ENCODE measurements at regions not wholly inside any gene's neighbourhood (a gene's known extent, or its start where the extent isn't known, plus 50 kb on each side); places are given as distances from the start of the nearest gene placed in this dataset.

DNA sequence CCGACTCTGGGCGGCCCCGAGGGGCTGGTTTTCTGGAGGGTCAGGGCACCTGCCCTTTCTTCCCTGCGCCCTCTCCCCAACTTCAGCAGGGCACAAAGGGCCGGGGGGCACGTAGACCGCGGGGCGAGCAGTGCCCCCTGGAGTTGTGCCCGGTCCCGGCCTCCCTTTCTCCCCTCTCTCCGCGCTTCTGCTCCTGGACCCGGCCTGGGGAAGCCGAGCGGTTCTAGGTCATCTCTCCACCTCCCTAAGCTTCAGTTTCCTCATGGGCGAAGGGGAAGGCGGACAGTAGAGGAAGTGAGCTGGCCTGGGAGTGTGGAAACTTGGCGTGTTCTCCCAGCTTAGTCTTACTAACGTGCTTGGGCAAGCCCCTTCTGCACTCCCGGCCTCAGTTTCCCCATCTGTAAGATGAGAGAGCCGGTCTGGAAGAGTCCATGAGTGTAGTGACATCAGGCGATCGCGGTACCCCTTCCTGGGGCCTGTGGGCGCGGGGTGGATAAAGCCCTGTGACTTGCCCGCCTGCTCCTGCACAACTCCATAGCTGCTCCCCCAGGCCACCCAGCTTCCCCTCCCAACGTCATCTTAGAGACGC lies 158.6 kb upstream of the PARP11 start:
- ATAC-seq (ENCODE audit: poor library complexity) (no peak), DNase-seq (peak in 2 of 14 experiments; percentile 52 to 62)
- POLR2A ChIA-PET: interaction anchor here (0.7 to 2.4 kb wide), 7 partner anchors 69 to 245 kb away, joined by 3 to 9 read pairs (median 7); no protein-coding TSS in a partner anchor
- peaks cover 40% of the 10 kb centered on the region for H3K4me1 Mint-ChIP-seq (ENCODE audit: low read depth)
- no peaks in the 10 kb centered on the region for H3K36me3 Mint-ChIP-seq (ENCODE audit: low read depth)
- CTCF ChIA-PET: interaction anchor here (1.3 to 1.5 kb wide), 2 partner anchors 146 to 245 kb away, joined by 4 read pairs; no protein-coding TSS in a partner anchor
- H3K27ac Mint-ChIP-seq: peak overlapping the region; percentile 19
- Histone ChIP-seq H3K36me3 (ENCODE audit: insufficient read depth, low read length) (no peaks in the 10 kb centered on the region), H3K4me1 (ENCODE audit: insufficient read depth, low read length) (peaks cover 34% of the 10 kb centered on the region), H3K27me3 (ENCODE audit: control insufficient read depth in 1 of 2, insufficient read depth in 2 of 2, low read length in 2 of 2) (no peaks in the 10 kb centered on the region), H3K27ac (ENCODE audit: low read depth in 1 of 2, low read length in 2 of 2) (no peak overlapping the region), H3K4me3 (ENCODE audit: low read length) (peak overlapping the region; percentile 60), H3K9me3 (ENCODE audit: control insufficient read depth in 1 of 2, insufficient read depth in 1 of 2, low read length in 2 of 2) (no peaks in the 10 kb centered on the region)
- H3K9me3 Mint-ChIP-seq: no peaks in the 10 kb centered on the region
- peak overlapping the region; percentile 54 for H3K4me3 Mint-ChIP-seq
- H3K27me3 Mint-ChIP-seq: no peaks in the 10 kb centered on the region
- TF ChIP-seq, protein P1, sequence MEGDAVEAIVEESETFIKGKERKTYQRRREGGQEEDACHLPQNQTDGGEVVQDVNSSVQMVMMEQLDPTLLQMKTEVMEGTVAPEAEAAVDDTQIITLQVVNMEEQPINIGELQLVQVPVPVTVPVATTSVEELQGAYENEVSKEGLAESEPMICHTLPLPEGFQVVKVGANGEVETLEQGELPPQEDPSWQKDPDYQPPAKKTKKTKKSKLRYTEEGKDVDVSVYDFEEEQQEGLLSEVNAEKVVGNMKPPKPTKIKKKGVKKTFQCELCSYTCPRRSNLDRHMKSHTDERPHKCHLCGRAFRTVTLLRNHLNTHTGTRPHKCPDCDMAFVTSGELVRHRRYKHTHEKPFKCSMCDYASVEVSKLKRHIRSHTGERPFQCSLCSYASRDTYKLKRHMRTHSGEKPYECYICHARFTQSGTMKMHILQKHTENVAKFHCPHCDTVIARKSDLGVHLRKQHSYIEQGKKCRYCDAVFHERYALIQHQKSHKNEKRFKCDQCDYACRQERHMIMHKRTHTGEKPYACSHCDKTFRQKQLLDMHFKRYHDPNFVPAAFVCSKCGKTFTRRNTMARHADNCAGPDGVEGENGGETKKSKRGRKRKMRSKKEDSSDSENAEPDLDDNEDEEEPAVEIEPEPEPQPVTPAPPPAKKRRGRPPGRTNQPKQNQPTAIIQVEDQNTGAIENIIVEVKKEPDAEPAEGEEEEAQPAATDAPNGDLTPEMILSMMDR (IDR thresholded peaks at IDR 0.05): no peak
- intact Hi-C loops (cut with DNase I, micrococcal nuclease): loop anchor here in 1 of 2 experiments (5.0 kb wide), 2 partner anchors 34 to 246 kb away; no protein-coding TSS in a partner anchor

DNA sequence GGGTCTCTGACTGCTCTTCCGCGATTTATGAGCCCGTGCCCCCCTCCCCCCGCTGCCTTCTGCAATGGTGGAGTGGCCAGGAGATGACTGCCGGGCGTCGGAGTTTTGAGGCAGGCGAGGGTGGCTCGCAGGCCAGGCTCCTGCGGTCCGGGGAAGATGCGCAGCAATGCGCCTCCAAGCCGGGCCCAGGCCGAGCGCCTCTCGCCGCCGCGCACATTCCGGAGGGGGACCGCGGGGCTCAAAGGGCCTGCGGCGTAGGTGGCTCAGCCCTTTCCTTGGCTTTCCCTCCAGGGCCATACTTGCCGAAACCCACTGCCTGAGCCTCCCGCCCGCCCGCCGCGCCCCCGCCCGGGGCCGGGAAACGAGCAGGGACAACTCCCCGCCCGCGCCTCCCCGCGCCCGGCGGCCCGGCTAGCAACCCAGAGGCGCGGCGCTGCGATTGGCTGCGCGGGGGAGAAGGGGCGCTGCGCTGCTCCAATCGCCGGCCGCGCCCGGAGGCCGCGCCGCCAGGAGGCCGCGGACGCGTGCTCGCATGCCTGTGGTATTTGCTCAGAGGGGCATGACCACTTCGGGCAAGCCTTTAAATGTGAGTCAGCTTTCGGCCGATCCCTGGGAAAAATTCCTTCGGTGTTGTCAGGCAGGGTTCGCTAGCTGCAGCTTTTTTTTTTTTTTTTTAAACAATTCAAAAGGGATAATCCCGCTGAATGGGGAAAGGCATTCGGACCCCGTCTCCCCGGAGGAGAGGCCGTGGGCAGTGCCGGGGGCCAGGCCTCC lies 157.9 kb upstream of the PARP11 start:
- Mint-ChIP-seq H3K4me1 (ENCODE audit: low read depth) (peaks cover 47% of the 10 kb centered on the region), H3K9me3 (no peaks in the 10 kb centered on the region), H3K27me3 (no peaks in the 10 kb centered on the region), H3K27ac (peak overlapping the region; percentile 83), H3K36me3 (ENCODE audit: low read depth) (no peaks in the 10 kb centered on the region), H3K4me3 (peak overlapping the region; percentile 84)
- Histone ChIP-seq H3K4me3 (ENCODE audit: low read length) (peak overlapping the region; percentile 60), H3K36me3 (ENCODE audit: insufficient read depth, low read length) (no peaks in the 10 kb centered on the region), H3K27me3 (ENCODE audit: control insufficient read depth in 1 of 2, insufficient read depth in 2 of 2, low read length in 2 of 2) (no peaks in the 10 kb centered on the region), H3K27ac (ENCODE audit: low read depth in 1 of 2, low read length in 2 of 2) (peak overlapping the region in 1 of 2 donors; percentile 25), H3K9me3 (ENCODE audit: control insufficient read depth in 1 of 2, insufficient read depth in 1 of 2, low read length in 2 of 2) (no peaks in the 10 kb centered on the region), H3K4me1 (ENCODE audit: insufficient read depth, low read length) (peaks cover 37% of the 10 kb centered on the region)
- ChIA-PET POLR2A (interaction anchor here (0.6 to 2.4 kb wide), 12 partner anchors 7 to 246 kb away, joined by 3 to 9 read pairs (median 5); no protein-coding TSS in a partner anchor), CTCF (interaction anchor here (1.4 to 1.8 kb wide), 3 partner anchors 146 to 246 kb away, joined by 3 to 5 read pairs (median 4); no protein-coding TSS in a partner anchor)
- DNase-seq: peak; percentile 47 to 90 (median 70)
- intact Hi-C loops (cut with DNase I, micrococcal nuclease): loop anchor here in 1 of 2 experiments (5.0 kb wide), 2 partner anchors 34 to 246 kb away; no protein-coding TSS in a partner anchor
- ATAC-seq (ENCODE audit: poor library complexity): peak; percentile 86
- TF ChIP-seq, protein P1 (IDR thresholded peaks at IDR 0.05): no peak

DNA sequence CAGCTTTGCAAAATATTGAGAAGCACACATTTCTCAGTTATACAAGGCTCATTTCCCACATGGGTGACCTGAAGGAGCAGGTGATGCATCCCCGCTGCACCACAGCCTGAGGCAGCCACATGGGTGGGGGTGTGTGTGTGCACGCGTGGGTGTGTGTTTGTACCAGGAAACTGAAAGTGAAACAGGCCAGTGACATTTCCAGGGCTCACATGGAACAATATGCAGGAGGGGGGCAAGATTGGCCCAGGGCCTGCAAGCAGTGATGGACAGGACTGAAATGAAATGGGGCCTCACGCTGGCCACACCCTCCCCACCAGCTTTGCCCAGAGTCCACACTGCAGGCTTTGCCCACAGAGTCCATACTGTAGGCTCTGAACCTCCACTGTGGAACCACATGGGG lies 154.2 kb upstream of the PARP11 start:
- DNase-seq: peak; percentile 40 to 83 (median 63)
- no peaks in the 10 kb centered on the region for H3K27me3 ChIP-seq (ENCODE audit: control insufficient read depth in 1 of 2, insufficient read depth in 2 of 2, low read length in 2 of 2)
- Mint-ChIP-seq H3K27ac (peak overlapping the region; percentile 80), H3K4me1 (ENCODE audit: low read depth) (peaks cover 56% of the 10 kb centered on the region), H3K36me3 (ENCODE audit: low read depth) (no peaks in the 10 kb centered on the region), H3K27me3 (no peaks in the 10 kb centered on the region), H3K4me3 (peak overlapping the region; percentile 83), H3K9me3 (no peaks in the 10 kb centered on the region)
- peak; percentile 80 for ATAC-seq (ENCODE audit: poor library complexity)
- H3K36me3 ChIP-seq (ENCODE audit: insufficient read depth, low read length): no peaks in the 10 kb centered on the region
- ChIA-PET POLR2A (interaction anchor here (1.0 to 1.9 kb wide), 5 partner anchors 11 to 244 kb away, joined by 3 to 6 read pairs (median 4); no protein-coding TSS in a partner anchor), CTCF (interaction anchor here (1.9 kb wide), 1 partner anchor 250 kb away, joined by 8 read pairs; no protein-coding TSS in a partner anchor)
- no peak overlapping the region for H3K27ac ChIP-seq (ENCODE audit: low read depth in 1 of 2, low read length in 2 of 2)
- TF ChIP-seq, protein P1 (IDR thresholded peaks at IDR 0.05): no peak
- intact Hi-C loops (cut with DNase I, micrococcal nuclease): no loop called here
- peaks cover 44% of the 10 kb centered on the region for H3K4me1 ChIP-seq (ENCODE audit: insufficient read depth, low read length)
- peak overlapping the region; percentile 39 for H3K4me3 ChIP-seq (ENCODE audit: low read length)
- H3K9me3 ChIP-seq (ENCODE audit: control insufficient read depth in 1 of 2, insufficient read depth in 1 of 2, low read length in 2 of 2): no peaks in the 10 kb centered on the region
